GM12891 (cell line): ENCODE measurements at regions not wholly inside any gene's neighbourhood (a gene's known extent, or its start where the extent isn't known, plus 50 kb on each side); places are given as distances from the start of the nearest gene placed in this dataset.

Experiments used
- PAX5 ChIP-seq: IDR thresholded peaks from 2 replicates; pipeline ENCODE4 v1.6.1; 2011; ENCODE audit warnings: low read length, moderate library complexity, mild to moderate bottlenecking; ENCODE audit not compliant: insufficient read depth, severe bottlenecking
- POLR2A ChIP-seq: IDR thresholded peaks from 2 replicates; pipeline ENCODE4 v1.6.1; 2011; ENCODE audit warnings: low read depth, low read length, control low read depth
- POLR2AphosphoS5 ChIP-seq: IDR thresholded peaks from 2 replicates; pipeline ENCODE4 v1.6.1; 2011; ENCODE audit warnings: low read depth, low read length, control low read depth
- POU2F2 ChIP-seq: IDR thresholded peaks from 2 replicates; pipeline ENCODE4 v1.6.1; 2011; ENCODE audit warnings: low read depth, mild to moderate bottlenecking, control low read depth, low read length, moderate library complexity
- SPI1 ChIP-seq: IDR thresholded peaks from 2 replicates; pipeline ENCODE4 v1.6.1; 2011; ENCODE audit warnings: low read depth, low read length, control low read depth
- TAF1 ChIP-seq: IDR thresholded peaks from 2 replicates; pipeline ENCODE4 v1.6.1; 2011; ENCODE audit warnings: low read depth, low read length, control low read depth

DNA sequence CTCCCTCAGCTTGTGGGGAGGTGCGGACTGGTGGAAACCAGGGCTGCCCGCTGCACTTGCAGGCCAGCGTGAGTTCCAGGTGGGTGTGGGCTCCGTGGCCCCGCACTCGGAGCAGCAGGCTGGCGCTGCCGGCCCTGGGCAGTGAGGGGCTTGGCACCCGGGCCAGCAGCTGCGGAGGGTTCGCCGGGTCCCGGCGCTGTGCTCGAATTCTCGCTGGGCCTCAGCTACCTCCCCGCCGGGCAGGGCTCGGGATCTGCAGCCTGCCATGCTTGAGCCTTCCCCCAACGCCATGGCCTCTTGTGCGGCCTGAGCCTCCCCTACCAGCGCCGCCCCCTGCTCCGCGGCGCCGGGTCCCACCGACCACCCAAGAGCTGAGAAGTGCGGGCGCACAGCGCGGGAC, 71.6 kb upstream of the ADGRL1 start:
- no peak for TF ChIP-seq POLR2A
- TF ChIP-seq TAF1 = no peak
- no peak for TF ChIP-seq POLR2AphosphoS5
- no peak for TF ChIP-seq PAX5
- TF ChIP-seq SPI1 = no peak
- TF ChIP-seq POU2F2 = no peak
